Body of pancreas (tissue), 4 donors: ENCODE measurements at regions not wholly inside any gene's neighbourhood (a gene's known extent, or its start where the extent isn't known, plus 50 kb on each side); places are given as distances from the start of the nearest gene placed in this dataset.

Experiments used
- POLR2A ChIP-seq, 3 donors: fragments of 450-650 bp; IDR thresholded peaks; one replicate each; pipeline ENCODE4 v1.6.1; 2016; ENCODE audit warnings: antibody characterized with exemption in 3 of 3, mild to moderate bottlenecking in 2 of 3
- TF ChIP-seq, protein P1 (sequence below), 7 experiments: fragments of 450-650 bp in 4 of 7; fragments of 200-600 bp in 3 of 7; sonication (generic) in 3 of 7; IDR thresholded peaks; one replicate each; pipeline ENCODE4 v1.5.1; 2016 to 2019; ENCODE audit warnings: antibody characterized with exemption in 7 of 7

DNA sequence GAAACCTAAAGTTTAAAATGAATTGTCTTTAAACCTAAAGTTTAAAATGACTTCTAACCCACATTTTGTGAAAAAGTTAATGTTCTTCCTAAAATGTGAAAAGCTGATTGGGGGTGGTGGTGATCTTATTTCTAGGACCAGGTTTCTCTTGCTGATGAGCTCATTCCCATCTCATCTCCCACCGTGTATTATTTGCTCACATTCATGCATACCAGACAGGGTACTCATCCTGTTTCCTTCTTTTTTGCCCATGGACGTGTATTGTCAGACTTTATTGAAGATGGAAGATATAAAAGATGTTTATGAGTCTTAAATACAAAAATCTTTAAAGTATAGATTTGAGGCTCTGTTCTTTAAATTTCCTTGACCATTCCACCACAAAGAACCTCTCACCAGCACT is 70.1 kb upstream of the MPHOSPH6 start:
- TF ChIP-seq POLR2A (IDR thresholded peaks at IDR 0.05): no peak
- TF ChIP-seq, protein P1, sequence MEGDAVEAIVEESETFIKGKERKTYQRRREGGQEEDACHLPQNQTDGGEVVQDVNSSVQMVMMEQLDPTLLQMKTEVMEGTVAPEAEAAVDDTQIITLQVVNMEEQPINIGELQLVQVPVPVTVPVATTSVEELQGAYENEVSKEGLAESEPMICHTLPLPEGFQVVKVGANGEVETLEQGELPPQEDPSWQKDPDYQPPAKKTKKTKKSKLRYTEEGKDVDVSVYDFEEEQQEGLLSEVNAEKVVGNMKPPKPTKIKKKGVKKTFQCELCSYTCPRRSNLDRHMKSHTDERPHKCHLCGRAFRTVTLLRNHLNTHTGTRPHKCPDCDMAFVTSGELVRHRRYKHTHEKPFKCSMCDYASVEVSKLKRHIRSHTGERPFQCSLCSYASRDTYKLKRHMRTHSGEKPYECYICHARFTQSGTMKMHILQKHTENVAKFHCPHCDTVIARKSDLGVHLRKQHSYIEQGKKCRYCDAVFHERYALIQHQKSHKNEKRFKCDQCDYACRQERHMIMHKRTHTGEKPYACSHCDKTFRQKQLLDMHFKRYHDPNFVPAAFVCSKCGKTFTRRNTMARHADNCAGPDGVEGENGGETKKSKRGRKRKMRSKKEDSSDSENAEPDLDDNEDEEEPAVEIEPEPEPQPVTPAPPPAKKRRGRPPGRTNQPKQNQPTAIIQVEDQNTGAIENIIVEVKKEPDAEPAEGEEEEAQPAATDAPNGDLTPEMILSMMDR (IDR thresholded peaks at IDR 0.05): no peak
